GM18861 (cell line): ENCODE measurements at regions not wholly inside any gene's neighbourhood (a gene's known extent, or its start where the extent isn't known, plus 50 kb on each side); places are given as distances from the start of the nearest gene placed in this dataset.

Experiments used
- ATAC-seq: cut with Tn5 transposase; IDR thresholded peaks from one replicate; pipeline ENCODE4 v1.9.1; 2021; ENCODE audit not compliant: unreplicated experiment

GRCh38 chr5:124397317-124397716 lies 349.1 kb downstream of the ZNF608 start:
- no peak for ATAC-seq

- no peak for ATAC-seq
These were observed 350.5 kb downstream of the ZNF608 start for GRCh38 chr5:124395926-124396325.

GRCh38 chr5:124395287-124395686 lies 351.2 kb downstream of the ZNF608 start:
- no peak for ATAC-seq

GRCh38 chr5:124394700-124395245 lies 351.7 kb downstream of the ZNF608 start:
- no peak for ATAC-seq

GRCh38 chr5:124393584-124394379 lies 352.7 kb downstream of the ZNF608 start:
- no peak for ATAC-seq

GRCh38 chr5:124383693-124384092 lies 362.7 kb downstream of the ZNF608 start:
- ATAC-seq = no peak

GRCh38 chr5:124377386-124377785 lies 369.1 kb downstream of the ZNF608 start:
- ATAC-seq = no peak

GRCh38 chr5:124373883-124374282 lies 372.6 kb downstream of the ZNF608 start:
- ATAC-seq = no peak

- ATAC-seq = no peak
These were observed 374.0 kb downstream of the ZNF608 start for GRCh38 chr5:124372457-124372856.

- ATAC-seq = no peak
These were observed 375.2 kb downstream of the ZNF608 start for GRCh38 chr5:124371111-124371706.

- ATAC-seq = no peak
These were observed 375.8 kb downstream of the ZNF608 start for GRCh38 chr5:124370601-124371000.

- no peak for ATAC-seq
These were observed 381.1 kb downstream of the ZNF608 start for GRCh38 chr5:124365361-124365801.

- no peak for ATAC-seq
These were observed 390.5 kb downstream of the ZNF608 start for GRCh38 chr5:124355928-124356327.

- ATAC-seq = no peak
These were observed 393.4 kb downstream of the ZNF608 start for GRCh38 chr5:124353016-124353415.

GRCh38 chr5:124352312-124352711 lies 394.1 kb downstream of the ZNF608 start:
- ATAC-seq = no peak

GRCh38 chr5:124349931-124350330 lies 396.5 kb downstream of the ZNF608 start:
- no peak for ATAC-seq

GRCh38 chr5:124343451-124343867 lies 403.0 kb downstream of the ZNF608 start:
- ATAC-seq = no peak

- no peak for ATAC-seq
These were observed 403.5 kb downstream of the ZNF608 start for GRCh38 chr5:124342986-124343385.

GRCh38 chr5:124342584-124342983 lies 403.9 kb downstream of the ZNF608 start:
- no peak for ATAC-seq

GRCh38 chr5:124342027-124342471 lies 404.4 kb downstream of the ZNF608 start:
- no peak for ATAC-seq

GRCh38 chr5:124341066-124341858 lies 405.2 kb downstream of the ZNF608 start:
- ATAC-seq = no peak
